Mucosa of descending colon (tissue), 3 donors: ENCODE measurements at regions not wholly inside any gene's neighbourhood (a gene's known extent, or its start where the extent isn't known, plus 50 kb on each side); places are given as distances from the start of the nearest gene placed in this dataset.

ENCODE experiments used
- ATAC-seq: fragments of 200-7000 bp; cut with Tn5 transposase; one replicate; pipeline ENCODE4 v1.9.1; 2020; ENCODE audit warnings: mild to moderate bottlenecking, moderate library complexity
- DNase-seq, 3 donors: peaks; one replicate each; pipeline ENCODE4 v3.0.0-alpha.2; 2020
- H3K36me3 ChIP-seq: fragments of 200-600 bp; one replicate; pipeline ENCODE4 v1.8.0; 2021; ENCODE audit warnings: low read depth, mild to moderate bottlenecking
- H3K4me1 ChIP-seq: fragments of 200-600 bp; one replicate; pipeline ENCODE4 v1.8.0; 2021; ENCODE audit warnings: low read depth, mild to moderate bottlenecking
- H3K4me3 ChIP-seq: fragments of 200-600 bp; one replicate; pipeline ENCODE4 v1.8.0; 2021; ENCODE audit warnings: mild to moderate bottlenecking
- H3K9me3 ChIP-seq: fragments of 200-600 bp; one replicate; pipeline ENCODE4 v1.8.0; 2021; ENCODE audit warnings: mild to moderate bottlenecking
- CTCF ChIP-seq: fragments of 200-600 bp; IDR thresholded peaks from one replicate; pipeline ENCODE4 v1.8.0; 2022; ENCODE audit warnings: antibody characterized with exemption, mild to moderate bottlenecking
- intact Hi-C, 2 donors: fragments of 100-400 bp; cut with DNase I in 1 of 2; cut with micrococcal nuclease in 1 of 2; formaldehyde crosslinking; loops; one replicate each; pipeline versions ENCODE4 v1.11.0 to v1.11.1; 2022; cut with DNase I, micrococcal nuclease
- donor health status: DM: no; HTN: no; CAD: no; lungs with moderate emphysema.
- donor health status: DM: no; HTN: no; CAD: no.
- donor health status: DM: no; HTN: yes; CAD: no.

GRCh38 chr4:151481813-151482212 lies 72.8 kb downstream of the FHIP1A start:
- H3K4me1 ChIP-seq = no peaks in the 10 kb centered on the region
- H3K4me3 ChIP-seq = no peak overlapping the region
- ATAC-seq (no peak), DNase-seq (no peak)
- H3K9me3 ChIP-seq = no peaks in the 10 kb centered on the region
- no peak for TF ChIP-seq CTCF
- intact Hi-C loops = no loop called here
- no peaks in the 10 kb centered on the region for H3K36me3 ChIP-seq

GRCh38 chr4:151484396-151485102 lies 75.6 kb downstream of the FHIP1A start:
- TF ChIP-seq CTCF = no peak
- H3K9me3 ChIP-seq = no peaks in the 10 kb centered on the region
- H3K4me1 ChIP-seq = no peaks in the 10 kb centered on the region
- intact Hi-C loops = no loop called here
- ATAC-seq = no peak
- DNase-seq = no peak
- H3K4me3 ChIP-seq = no peak overlapping the region
- H3K36me3 ChIP-seq = no peaks in the 10 kb centered on the region

DNA sequence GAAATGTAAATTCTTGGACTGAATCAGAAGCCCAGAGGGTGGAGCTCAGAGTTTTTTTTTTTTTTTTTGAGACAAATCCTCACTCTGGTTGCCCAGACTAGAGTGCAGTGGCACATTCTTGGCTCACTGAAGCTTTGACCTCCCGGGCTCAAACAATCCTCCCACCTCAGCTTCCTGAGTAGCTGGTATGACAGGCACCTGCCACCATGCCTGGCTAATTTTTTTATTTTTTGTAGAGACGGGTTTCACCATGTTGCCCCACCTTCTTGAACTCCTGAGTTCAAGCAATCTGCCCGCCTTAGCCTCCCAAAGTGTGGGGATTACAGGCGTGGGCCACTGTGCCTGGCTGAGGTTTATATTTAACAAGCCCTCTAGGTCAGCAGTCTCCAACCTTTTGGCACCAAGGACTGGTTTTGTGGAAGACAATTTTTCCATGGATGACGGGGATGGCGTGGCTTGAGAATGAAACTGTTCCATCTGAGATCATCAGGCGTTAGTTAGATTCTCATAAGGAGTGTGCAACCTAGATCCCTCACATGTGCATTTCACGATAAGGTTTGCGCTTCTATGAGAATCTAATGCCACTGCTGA lies 76.7 kb downstream of the FHIP1A start:
- no peak for ATAC-seq
- TF ChIP-seq CTCF = no peak
- no peaks in the 10 kb centered on the region for H3K36me3 ChIP-seq
- H3K4me3 ChIP-seq = no peak overlapping the region
- no peaks in the 10 kb centered on the region for H3K9me3 ChIP-seq
- H3K4me1 ChIP-seq = no peaks in the 10 kb centered on the region
- DNase-seq = no peak
- intact Hi-C loops = no loop called here

DNA sequence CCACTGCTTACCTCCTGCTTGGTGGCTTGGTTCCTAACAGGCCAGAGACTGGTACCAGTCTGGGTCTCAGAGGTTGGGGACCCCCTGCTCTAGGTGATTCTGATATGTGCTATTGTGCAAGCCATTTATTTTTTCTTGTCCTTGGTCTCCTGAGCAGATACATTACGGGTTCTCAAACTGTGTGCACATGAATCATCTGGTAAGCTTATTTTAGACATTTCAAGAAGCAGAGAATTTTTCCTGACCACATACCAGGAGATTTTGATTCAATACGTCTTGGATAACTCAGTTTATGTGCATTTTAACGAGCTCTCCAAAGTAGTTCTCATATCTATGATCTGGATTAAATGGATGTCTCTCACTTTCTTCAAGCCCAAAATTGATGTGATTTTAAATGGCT lies 77.2 kb downstream of the FHIP1A start:
- no peak overlapping the region for H3K4me3 ChIP-seq
- no peaks in the 10 kb centered on the region for H3K4me1 ChIP-seq
- no peaks in the 10 kb centered on the region for H3K36me3 ChIP-seq
- ATAC-seq (no peak), DNase-seq (no peak)
- TF ChIP-seq CTCF = no peak
- no peaks in the 10 kb centered on the region for H3K9me3 ChIP-seq
- intact Hi-C loops = no loop called here

- intact Hi-C loops = no loop called here
- Histone ChIP-seq H3K4me1 (no peaks in the 10 kb centered on the region), H3K36me3 (no peaks in the 10 kb centered on the region), H3K4me3 (no peak overlapping the region), H3K9me3 (no peaks in the 10 kb centered on the region)
- no peak for DNase-seq
- TF ChIP-seq CTCF = no peak
- ATAC-seq = no peak
Observed at GRCh38 chr4:151488968-151489367, 80.0 kb downstream of the FHIP1A start.
